ENCODE measurements at regions not wholly inside any gene's neighbourhood (a gene's known extent, or its start where the extent isn't known, plus 50 kb on each side); places are given as distances from the start of the nearest gene placed in this dataset.
"Not testable (repeated sequence)": the region's sequence is repeated elsewhere in the genome, so short reads cannot be mapped to it uniquely, and the experiment has no call there.

DNA sequence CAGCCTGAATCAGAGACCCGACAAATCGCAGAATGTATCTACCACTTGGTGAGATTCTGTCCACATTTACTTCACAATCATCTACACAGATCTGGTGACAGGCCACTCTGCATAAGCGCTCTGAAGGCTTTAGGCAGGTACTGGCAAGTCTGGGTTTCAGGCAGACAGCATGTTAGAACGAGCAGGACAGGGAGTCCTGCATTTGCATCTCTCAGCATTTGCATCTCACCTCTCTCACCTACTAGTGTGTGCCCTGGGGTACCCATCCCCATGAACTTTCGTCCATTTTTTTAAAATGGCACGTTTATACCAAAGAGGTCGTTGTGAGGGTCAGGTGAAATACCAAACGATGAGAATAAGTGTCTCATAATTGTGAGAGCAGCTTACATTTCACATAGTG is 108.2 kb downstream of the SPATA31A1 start:
- DNase-seq = not testable (repeated sequence)

DNA sequence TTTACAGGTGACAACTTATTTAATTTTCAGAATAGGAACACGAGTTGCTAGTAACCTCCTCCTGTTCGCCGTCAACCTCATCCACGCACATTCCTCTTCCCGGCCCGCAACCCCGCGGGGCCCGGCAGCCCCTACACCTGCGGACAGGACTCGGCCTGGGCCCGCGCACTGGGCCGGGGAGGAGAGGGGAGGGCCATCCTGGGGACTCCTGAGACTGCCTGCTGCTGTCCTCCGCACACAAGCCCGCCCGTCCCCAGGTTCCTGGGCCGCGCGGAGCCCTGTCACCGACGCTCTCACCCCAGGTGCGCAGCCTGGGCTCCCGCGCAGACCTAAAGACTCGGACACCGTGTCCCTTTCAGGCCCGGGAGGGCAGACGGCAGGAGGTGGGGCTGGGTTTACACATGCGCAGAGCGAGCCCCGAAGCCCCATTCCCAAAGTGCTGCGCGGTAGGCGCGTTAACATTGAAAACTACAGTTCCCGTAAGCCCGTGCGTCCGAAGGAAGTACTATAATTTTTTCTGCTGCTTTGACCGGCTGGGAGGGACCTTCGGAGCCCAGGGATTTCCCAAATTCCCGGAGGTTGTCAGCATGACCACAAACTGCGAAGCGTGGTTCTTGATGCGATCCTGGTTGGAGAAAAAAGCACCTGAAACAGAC is 108.8 kb downstream of the SPATA31A1 start:
- DNase-seq = peak; percentile 25 to 79 (median 49)

DNA sequence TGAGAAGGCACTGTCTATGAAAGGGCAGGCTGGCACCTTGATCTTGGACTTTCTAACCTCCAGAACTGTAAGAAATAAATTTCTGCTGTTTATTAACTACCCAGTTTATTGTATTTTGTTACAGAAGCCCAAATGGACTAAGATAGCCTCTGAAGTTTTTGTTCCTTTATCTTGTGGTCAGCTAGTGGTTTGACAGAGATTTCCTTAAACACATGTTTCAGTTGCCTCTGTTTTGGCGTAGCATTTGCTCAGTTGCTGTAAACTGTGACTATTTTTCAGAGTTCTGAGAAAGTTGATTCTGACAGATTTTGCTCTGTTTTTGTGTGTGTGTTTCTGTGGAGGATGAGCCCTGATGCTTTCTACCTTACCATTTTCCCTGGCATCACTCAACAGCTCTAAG is 119.0 kb downstream of the SPATA31A1 start:
- DNase-seq = not testable (repeated sequence)

DNA sequence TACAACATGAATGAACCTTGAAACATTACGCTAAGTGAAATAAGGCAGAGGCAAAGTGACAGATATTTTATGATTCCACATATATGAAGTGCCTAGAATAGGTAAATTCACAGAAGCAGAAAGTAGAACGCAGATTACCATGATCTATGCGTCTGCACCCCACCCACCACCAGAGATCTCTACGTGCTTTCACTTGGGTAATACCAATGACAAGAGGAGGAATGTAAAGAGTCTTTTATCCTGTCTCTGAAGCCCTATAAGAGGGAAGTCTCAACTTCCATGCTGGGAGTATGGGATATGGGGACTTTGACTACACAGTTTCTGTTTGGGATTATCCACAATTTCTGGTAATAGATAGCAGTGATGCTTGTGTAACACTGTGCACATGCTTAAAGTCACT is 127.6 kb downstream of the SPATA31A1 start:
- not testable (repeated sequence) for DNase-seq

DNA sequence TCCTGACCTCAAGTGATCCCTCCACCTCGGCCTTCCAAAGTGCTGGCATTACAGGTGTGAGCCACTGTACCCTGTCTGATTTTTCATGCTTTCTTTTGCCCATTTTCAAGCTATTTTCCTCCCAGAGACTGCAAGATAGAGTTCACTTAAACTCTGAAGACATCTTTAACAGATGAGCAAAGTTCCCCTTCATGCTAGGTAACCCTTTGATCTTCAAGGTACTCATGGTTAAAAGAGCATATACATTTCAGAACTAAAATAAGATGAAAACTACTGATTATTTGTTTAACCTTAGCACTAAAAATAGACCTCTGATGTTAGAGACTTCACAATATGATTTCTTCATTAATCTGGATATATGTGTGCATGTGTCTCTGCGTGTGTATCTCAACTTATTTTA is 128.4 kb downstream of the SPATA31A1 start:
- peak in 1 of 5 experiments; percentile 2 for DNase-seq

DNA sequence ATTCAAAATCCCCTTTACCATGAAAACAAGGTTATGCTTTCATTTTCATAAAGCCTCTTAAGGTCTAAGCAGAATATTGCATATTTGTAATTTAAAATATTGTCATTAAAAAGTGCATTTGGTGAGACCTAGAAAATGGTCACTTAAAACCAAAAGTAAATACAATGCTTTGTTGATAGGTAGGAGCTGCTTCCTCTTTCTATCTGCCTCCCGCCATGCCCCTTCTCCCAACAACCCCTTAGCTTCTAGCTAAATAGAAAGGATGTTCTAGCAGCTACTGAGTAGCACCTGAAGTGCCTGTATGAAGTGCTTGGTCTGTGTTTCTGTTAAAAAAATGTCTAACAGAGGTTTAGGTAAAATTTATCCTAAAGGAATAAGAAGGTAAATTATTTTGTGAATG is 128.8 kb downstream of the SPATA31A1 start:
- not testable (repeated sequence) for DNase-seq

DNA sequence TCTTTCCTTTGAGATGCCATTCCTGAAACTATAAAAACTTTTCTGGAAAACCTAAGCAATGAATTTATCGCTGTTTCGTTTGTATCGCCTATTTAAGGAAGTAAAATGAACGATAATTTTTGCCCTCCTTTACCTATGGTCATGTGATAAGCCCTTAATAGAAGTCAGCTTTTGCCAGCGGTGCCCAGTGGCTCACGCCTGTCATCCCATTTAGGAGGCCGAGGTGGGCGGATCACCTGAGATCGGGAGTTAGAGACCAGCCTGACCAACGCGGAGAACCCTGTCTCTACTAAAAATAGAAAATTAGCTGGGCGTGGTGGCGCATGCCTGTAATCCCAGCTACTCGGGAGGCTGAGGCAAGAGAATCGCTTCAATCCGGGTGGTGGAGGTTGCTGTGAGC is 132.0 kb downstream of the SPATA31A1 start:
- not testable (repeated sequence) for DNase-seq

DNA sequence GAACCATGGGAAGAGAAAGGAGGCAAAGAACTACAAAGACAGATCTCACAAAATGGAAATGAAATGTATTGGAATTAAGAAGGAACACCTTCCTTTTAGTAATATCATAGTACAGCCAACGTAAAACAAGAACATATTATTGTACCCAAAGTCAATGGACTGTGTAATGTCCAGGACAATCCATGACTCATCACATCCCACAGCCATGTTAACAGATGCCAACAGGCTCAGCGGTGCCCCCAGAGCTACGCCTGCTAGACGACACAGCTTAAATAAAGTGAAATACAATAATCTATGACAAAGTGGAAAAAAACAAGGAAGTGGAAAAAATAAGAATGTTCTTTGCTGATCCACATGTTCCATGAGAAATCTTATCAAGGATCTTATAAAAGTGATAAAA is 140.8 kb downstream of the SPATA31A1 start:
- DNase-seq = not testable (repeated sequence)

DNA sequence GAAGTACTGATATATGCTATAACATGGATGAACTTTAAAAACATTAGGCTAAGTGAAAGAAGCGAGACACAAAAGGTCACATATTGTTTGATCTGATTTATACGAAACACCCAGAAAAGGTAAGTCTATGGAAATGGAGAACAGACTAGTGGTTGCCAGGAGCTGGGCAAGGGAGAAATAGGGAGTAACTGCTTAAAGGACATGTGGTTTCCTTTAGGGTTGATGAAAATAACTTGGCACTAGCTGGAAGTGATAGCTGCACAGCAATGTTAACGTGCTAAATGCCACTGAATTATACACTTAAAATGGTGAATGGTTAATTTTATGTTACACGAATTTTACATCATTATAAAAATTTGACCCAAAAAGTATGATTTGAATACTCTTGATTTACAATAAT is 147.7 kb downstream of the SPATA31A1 start:
- not testable (repeated sequence) for DNase-seq

DNA sequence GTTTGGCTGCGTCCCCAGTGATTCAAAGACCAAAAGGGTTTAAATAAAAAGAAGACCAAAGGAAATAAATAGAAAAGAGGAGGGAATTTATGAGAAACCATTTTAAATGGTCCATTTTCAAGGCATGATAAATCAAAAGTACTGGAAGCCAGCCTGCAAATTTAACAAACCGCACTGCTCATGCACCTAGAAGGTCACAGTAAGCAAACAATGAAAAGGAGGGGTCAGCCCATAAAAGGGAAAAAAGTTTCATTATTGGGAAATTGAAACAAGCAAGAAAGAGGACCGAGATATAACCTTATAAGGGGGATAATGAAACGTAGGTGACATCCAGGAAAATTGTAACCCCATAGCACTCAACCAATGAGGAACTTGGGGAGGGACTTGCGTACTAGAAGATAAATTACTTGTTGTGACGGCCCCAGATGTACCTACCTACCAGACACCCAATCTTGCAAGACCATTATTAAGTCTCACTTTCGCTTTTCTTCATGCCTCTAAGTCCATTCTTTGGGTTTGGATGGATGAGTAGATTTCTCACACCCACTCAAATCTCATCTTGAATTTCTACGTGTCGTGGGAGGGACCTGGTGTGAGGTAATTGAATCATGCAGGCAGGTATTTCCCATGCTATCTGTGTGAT is 172.0 kb downstream of the SPATA31A1 start:
- DNase-seq = not testable (repeated sequence)

DNA sequence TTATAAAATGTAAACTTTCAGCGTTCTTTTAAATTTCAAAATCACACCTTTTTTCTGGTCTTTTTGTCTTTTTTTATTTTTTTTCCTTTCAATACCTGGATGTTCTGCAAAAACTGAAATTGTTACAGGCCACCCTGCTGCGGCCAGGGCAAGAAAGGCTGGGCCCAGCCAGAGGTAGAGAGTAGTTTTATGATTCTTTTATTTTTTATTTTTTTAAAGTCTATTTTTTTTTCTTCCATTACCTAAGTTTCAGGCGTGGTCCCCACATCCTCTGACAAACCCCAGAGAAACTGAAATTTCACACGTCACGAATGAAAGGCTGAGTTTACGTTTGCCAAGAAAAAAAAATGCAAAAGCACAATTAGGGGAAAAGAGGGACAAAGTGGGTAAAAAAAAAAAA is 177.1 kb downstream of the SPATA31A1 start:
- not testable (repeated sequence) for DNase-seq

DNA sequence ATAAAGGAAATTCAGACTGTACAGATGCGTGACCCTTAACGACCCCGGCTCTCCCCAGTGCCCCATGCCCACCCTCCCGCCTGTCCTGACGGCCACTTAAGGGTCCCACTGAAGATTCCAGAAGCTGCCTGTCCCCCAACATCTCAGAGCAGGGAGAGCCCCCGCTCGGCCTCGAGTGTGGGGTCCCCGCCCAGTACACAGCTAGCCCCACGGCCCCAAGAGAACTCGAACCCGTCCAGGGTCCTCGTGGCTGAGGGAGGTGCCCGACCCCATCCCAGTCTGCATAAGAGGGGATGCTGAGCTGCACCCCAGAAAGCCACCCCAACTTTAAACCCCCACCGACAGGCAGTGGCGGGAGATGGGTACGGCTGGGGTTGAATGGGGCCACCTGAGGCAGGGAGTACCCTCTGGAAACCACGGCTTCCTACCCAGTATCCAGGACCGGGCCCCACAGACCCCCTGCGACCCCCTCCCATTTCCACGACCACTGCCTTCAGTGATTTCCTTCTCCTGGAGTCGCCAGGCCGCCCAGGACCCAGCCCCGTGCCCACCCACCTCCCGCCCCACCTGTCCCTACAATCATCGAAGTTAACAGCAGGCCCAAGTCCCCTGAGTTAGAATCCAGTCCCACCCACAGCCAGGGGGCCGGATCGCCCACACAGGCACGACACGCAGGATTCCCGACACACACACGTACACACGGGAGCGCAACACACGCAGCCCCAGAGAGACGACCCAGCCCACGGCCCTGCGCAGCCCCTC is 177.7 kb downstream of the SPATA31A1 start:
- DNase-seq = not testable (repeated sequence)

DNA sequence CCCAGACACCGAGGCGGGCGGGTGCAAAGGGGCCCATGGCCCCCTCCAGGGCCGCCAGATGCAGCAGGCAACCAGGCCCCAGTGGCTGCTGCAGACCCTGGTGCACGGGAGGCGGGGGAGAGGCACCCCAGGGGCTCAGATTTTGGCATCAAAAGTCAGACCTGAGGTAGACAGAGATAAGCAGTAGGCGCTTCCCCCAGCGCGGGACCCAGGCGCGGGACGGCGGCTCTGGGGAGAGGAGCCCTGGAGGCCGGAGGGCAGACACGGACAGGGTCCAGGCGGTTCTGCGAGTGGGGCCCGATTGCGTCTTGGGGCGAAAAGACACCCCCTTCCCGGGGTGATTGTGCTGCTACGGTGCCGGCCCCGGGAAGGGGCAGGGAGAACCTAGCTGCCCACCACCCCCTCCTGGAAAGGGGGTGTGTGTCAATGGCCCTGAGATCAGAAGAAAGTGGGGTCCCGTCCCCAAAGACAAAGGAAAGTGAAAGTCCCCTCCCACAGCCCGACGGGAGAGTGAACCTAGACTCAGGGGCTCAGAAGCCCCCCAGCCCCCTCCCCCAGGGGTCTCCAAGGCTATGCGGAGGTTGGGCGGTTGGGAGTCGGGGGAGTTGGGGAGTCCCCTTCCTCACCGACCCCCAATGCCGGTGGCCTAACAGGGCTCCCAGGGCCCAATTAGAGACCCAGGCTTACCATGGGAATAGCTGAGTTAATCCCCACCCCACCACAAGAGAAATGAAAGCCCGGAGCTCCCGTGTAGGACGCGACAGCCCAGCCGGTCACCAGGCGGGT is 178.5 kb downstream of the SPATA31A1 start:
- not testable (repeated sequence) for DNase-seq

DNA sequence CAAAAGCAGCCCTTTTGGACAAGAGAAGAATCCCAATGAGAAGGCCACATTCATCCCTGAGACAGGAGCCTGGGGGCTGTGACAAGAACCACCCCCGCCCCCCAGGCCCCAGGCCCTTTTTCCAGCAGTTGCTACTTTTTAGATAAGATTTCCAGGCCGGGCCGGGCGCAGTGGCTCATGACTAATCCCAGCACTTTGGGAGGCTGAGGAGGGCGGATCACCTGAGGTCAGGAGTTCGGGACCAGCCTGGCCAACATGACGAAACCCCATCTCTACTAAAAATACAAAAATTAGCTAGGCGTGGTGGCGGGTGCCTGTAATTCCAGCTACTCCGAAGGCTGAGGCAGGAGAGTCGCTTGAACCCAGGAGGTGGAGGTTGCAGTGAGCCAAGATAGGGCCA is 179.4 kb downstream of the SPATA31A1 start:
- not testable (repeated sequence) for DNase-seq

DNA sequence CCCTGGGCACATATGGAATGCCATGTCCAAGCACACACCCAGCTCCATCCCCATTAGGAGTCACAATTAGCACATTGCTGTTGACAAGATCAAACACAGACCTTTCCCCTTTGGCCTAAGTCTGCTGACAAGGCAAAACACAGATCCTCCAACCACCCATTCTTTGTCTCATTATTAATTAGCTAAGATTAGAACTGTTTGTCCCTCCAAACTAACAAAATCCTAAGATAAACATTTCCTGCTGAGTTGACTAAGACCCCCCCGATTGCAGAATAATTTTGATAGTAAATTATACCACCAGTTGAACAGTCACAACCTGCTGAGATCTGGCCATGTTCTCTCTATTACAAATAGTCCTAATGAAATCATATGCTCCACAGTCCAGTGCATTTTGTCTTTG is 186.7 kb downstream of the SPATA31A1 start:
- DNase-seq = not testable (repeated sequence)

DNA sequence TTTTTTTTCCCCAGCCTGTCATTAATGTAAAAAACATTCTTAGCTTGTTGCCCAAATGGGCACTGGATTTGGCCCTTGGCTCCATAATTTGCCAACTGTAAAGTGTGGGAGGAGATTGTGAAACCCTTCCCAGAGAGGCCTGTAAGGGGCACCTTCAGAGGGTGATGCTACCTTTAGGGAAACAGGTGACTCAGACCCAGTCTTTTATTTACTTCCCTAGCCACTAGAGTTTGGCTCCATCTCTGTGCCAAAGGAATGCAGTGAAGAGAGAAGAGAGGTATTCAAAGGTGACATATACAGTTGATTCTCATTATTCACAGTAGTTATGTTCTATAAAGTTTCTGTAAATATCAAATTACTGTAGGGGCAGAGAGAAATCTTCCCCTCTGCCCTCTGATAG is 189.6 kb downstream of the SPATA31A1 start:
- DNase-seq = not testable (repeated sequence)

DNA sequence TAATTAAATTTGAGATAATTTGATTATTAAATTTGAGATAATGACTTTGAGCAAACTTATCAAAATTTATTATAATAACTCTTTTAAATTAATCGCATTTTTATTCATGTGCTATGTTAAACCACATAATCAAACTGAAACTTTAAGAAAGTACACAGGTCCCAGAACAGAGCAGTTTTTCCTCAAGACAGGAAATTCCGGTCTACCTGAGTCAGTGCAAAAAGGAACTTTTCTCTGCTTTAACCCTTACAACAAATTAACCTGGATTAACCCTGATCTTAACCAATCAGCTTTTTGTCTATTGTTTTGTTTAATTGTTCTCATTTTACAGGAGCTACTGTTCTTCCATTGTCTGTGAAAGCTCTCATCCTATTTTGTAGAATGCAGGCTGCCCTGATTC is 195.1 kb downstream of the SPATA31A1 start:
- DNase-seq = not testable (repeated sequence)

DNA sequence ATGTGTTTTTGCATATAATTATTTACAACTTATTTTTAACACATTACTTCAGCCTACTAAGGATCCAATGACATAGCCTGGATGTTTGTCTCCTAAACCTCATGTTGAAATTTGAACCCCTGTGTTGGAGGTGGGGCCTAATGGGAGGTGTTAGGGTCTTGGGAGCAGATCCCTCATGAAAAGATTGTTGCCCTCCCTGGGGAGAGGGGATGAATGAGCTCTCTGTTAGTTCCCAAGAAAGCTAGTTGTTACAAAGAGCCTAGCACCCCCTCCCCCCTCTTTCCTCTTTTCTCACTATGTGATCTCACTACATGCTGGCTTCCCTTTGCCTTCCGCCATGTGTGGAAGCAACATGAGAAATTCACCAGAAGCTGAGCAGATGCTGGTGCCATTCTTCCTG is 196.1 kb downstream of the SPATA31A1 start:
- DNase-seq = not testable (repeated sequence)

DNA sequence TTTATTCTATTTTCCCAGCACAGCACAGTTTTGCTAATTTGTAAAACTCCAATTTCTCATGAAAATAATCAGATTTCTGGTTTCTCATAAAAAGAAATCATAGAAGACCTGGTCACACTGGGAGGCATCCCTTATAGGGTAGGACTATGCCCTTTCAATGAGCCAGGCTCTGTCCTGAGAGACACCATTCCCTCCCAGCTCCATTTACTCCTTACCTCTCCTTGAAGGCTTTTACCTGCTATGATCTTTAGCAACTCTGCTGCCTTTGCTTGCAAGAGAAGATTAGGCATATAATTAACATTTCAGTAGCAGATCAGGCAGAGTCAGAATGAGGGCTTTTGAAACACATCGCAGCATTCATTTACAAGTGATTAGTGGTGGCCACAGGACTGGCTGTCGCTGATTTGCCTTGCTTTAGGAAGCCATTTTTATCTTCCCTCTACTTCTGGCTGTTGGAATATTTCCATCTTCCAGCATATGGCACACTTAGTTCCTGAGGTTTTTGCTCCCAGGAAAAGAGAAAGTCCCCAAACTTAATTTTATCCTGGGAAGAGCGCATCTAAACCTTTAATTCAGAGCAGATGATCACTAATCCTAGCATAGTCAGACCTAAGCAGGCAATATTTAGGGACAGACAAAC is 196.9 kb downstream of the SPATA31A1 start:
- not testable (repeated sequence) for DNase-seq

DNA sequence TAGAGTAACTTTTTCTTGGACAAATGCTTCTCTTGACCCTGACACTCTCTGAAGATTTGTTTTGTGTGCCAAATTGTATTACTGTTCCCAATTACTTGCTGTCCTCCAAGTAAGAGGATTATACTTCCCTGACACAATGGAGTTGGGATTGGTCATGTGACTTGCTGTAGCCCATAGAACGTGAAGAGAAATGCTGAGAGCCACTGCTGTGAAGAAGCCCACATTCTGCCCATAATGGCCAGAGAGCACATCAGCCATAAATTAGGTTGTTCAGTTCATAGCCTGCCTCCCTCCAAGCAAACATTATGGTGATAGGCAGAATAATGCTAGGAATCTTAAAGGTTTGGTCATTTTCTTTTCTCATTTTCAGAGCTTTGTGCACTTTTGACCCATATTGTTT is 198.9 kb downstream of the SPATA31A1 start:
- not testable (repeated sequence) for DNase-seq

DNA sequence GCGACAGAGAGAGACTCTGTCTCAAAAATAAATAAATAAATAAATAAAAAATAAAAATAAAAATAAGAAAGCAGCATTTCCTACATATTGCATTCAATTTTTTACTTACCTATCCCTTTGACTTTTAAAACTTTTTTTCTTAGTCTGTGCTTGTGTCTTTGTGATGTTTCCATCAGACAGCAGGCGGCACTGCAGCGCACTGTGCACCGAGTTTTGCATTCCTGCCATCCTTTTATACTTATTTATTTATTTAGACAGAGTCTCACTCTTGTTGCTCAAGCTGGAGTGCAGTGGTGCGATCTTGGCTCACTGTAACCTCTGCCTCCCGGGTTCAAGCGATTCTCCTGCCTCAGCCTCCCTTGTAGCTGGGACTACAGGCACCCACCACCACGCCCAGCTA is 203.9 kb downstream of the SPATA31A1 start:
- peak in 2 of 5 experiments; percentile 7 to 8 for DNase-seq

DNA sequence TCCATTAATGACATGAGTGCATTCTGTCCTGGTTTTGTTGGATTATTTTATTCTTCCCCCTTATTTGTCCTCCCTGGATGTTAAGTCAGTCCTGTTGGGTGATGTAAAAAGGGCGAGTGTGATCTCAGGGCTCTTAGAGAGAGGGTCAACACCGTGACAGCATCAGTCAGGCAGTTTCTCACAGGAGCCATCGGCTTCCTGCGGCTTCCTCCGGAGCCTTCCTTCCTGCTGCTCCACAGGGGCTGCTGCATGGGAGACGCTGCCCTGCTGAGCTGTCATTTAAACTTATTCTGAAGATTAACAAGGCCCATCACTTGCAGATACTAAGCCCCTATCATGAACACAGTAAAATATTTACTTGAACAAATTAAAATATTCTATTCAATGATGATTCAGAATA is 211.3 kb downstream of the SPATA31A1 start:
- not testable (repeated sequence) for DNase-seq
